Central memory CD8-positive, alpha-beta T cell (primary cell): ENCODE measurements at regions not wholly inside any gene's neighbourhood (a gene's known extent, or its start where the extent isn't known, plus 50 kb on each side); places are given as distances from the start of the nearest gene placed in this dataset.
"Not testable (repeated sequence)": the region's sequence is repeated elsewhere in the genome, so short reads cannot be mapped to it uniquely, and the experiment has no call there.

Experiments used
- ATAC-seq: fragments of 150-1000 bp; cut with Tn5 transposase; replicated peaks from 2 replicates; pipeline ENCODE4 v1.10.0; 2022; ENCODE audit warnings: mild to moderate bottlenecking, moderate FRiP score, moderate number of reproducible peaks; ENCODE audit not compliant: poor library complexity, severe bottlenecking; ENCODE audit errors: extremely low read depth
- DNase-seq, 2 donors: peaks; one replicate each; pipeline ENCODE4 v3.0.0; 2021; ENCODE audit warnings: low spot score in 2 of 2
- H3K27ac Mint-ChIP-seq: one replicate; pipeline ENCODE4 v1.8.0; 2022; ENCODE audit warnings: low read depth, mild to moderate bottlenecking, moderate library complexity, mixed read lengths
- H3K27me3 Mint-ChIP-seq: one replicate; pipeline ENCODE4 v1.8.0; 2022; ENCODE audit warnings: mixed read lengths
- H3K36me3 Mint-ChIP-seq: one replicate; pipeline ENCODE4 v1.8.0; 2022; ENCODE audit warnings: mild to moderate bottlenecking, moderate library complexity, mixed read lengths; ENCODE audit not compliant: insufficient read depth
- H3K4me1 Mint-ChIP-seq: one replicate; pipeline ENCODE4 v1.8.0; 2022; ENCODE audit warnings: mixed read lengths
- H3K4me3 Mint-ChIP-seq: one replicate; pipeline ENCODE4 v1.8.0; 2022; ENCODE audit warnings: mild to moderate bottlenecking, moderate library complexity, mixed read lengths
- H3K9me3 Mint-ChIP-seq: one replicate; pipeline ENCODE4 v1.8.0; 2022; ENCODE audit warnings: mixed read lengths

- Mint-ChIP-seq H3K27ac (no peak overlapping the region), H3K36me3 (no peaks in the 10 kb centered on the region), H3K4me1 (peaks cover 40% of the 10 kb centered on the region), H3K27me3 (no peaks in the 10 kb centered on the region), H3K9me3 (no peaks in the 10 kb centered on the region), H3K4me3 (no peak overlapping the region)
- DNase-seq, result no peak
- no peak for ATAC-seq
These were observed 67.3 kb upstream of the E2F3 start for GRCh38 chr6:20334334-20334733.

- ATAC-seq (no peak), DNase-seq (no peak)
- Mint-ChIP-seq H3K4me1 (peaks cover 44% of the 10 kb centered on the region), H3K9me3 (no peaks in the 10 kb centered on the region), H3K27me3 (no peaks in the 10 kb centered on the region), H3K36me3 (no peaks in the 10 kb centered on the region), H3K4me3 (no peak overlapping the region), H3K27ac (no peak overlapping the region)
These were observed 66.7 kb upstream of the E2F3 start for GRCh38 chr6:20334962-20335361.

GRCh38 chr6:20335872-20336271 lies 65.8 kb upstream of the E2F3 start:
- Mint-ChIP-seq H3K4me3 (peak overlapping the region; percentile 74), H3K36me3 (no peaks in the 10 kb centered on the region), H3K27me3 (no peaks in the 10 kb centered on the region), H3K27ac (peak overlapping the region; percentile 80), H3K4me1 (peaks cover 47% of the 10 kb centered on the region), H3K9me3 (no peaks in the 10 kb centered on the region)
- ATAC-seq, result peak; percentile 73
- no peak for DNase-seq

GRCh38 chr6:20338156-20338555 lies 63.5 kb upstream of the E2F3 start:
- ATAC-seq, result no peak
- Mint-ChIP-seq H3K9me3 (no peaks in the 10 kb centered on the region), H3K27ac (no peak overlapping the region), H3K4me1 (peaks cover 49% of the 10 kb centered on the region), H3K36me3 (no peaks in the 10 kb centered on the region), H3K27me3 (no peaks in the 10 kb centered on the region), H3K4me3 (no peak overlapping the region)
- DNase-seq, result no peak

- Mint-ChIP-seq H3K27ac (no peak overlapping the region), H3K36me3 (no peaks in the 10 kb centered on the region), H3K9me3 (no peaks in the 10 kb centered on the region), H3K4me1 (peaks cover 51% of the 10 kb centered on the region), H3K4me3 (no peak overlapping the region), H3K27me3 (no peaks in the 10 kb centered on the region)
- DNase-seq (no peak), ATAC-seq (no peak)
These were observed 61.4 kb upstream of the E2F3 start for GRCh38 chr6:20340068-20340848.

GRCh38 chr6:20341096-20341495 lies 60.6 kb upstream of the E2F3 start:
- H3K4me1 Mint-ChIP-seq, result peaks cover 43% of the 10 kb centered on the region
- H3K36me3 Mint-ChIP-seq, result no peaks in the 10 kb centered on the region
- no peak overlapping the region for H3K27ac Mint-ChIP-seq
- no peaks in the 10 kb centered on the region for H3K27me3 Mint-ChIP-seq
- ATAC-seq, result no peak
- no peak for DNase-seq
- no peak overlapping the region for H3K4me3 Mint-ChIP-seq
- H3K9me3 Mint-ChIP-seq, result no peaks in the 10 kb centered on the region

- Mint-ChIP-seq H3K4me3 (no peak overlapping the region), H3K27ac (no peak overlapping the region), H3K36me3 (no peaks in the 10 kb centered on the region), H3K9me3 (no peaks in the 10 kb centered on the region), H3K4me1 (peaks cover 39% of the 10 kb centered on the region), H3K27me3 (no peaks in the 10 kb centered on the region)
- ATAC-seq (no peak), DNase-seq (no peak)
These were observed 60.1 kb upstream of the E2F3 start for GRCh38 chr6:20341564-20341963.

GRCh38 chr6:20346948-20347347 lies 54.7 kb upstream of the E2F3 start:
- H3K4me3 Mint-ChIP-seq, H3K36me3 Mint-ChIP-seq, H3K27me3 Mint-ChIP-seq, DNase-seq, H3K9me3 Mint-ChIP-seq, ATAC-seq, H3K27ac Mint-ChIP-seq: not testable (repeated sequence)
- peaks cover 22% of the 10 kb centered on the region for H3K4me1 Mint-ChIP-seq

GRCh38 chr6:20348041-20348440 lies 53.6 kb upstream of the E2F3 start:
- Mint-ChIP-seq H3K9me3 (no peaks in the 10 kb centered on the region), H3K36me3 (peaks cover 3% of the 10 kb centered on the region), H3K4me3 (no peak overlapping the region), H3K27ac (no peak overlapping the region), H3K27me3 (no peaks in the 10 kb centered on the region), H3K4me1 (peaks cover 20% of the 10 kb centered on the region)
- DNase-seq (no peak), ATAC-seq (no peak)

GRCh38 chr6:20349225-20349624 lies 52.5 kb upstream of the E2F3 start:
- DNase-seq, result no peak
- Mint-ChIP-seq H3K9me3 (no peaks in the 10 kb centered on the region), H3K27me3 (no peaks in the 10 kb centered on the region), H3K4me1 (peaks cover 23% of the 10 kb centered on the region), H3K27ac (no peak overlapping the region), H3K4me3 (no peak overlapping the region), H3K36me3 (peaks cover 3% of the 10 kb centered on the region)
- ATAC-seq, result no peak

GRCh38 chr6:20350215-20350614 lies 51.5 kb upstream of the E2F3 start:
- no peak overlapping the region for H3K27ac Mint-ChIP-seq
- no peaks in the 10 kb centered on the region for H3K9me3 Mint-ChIP-seq
- ATAC-seq (no peak), DNase-seq (no peak)
- H3K4me3 Mint-ChIP-seq, result no peak overlapping the region
- peaks cover 3% of the 10 kb centered on the region for H3K36me3 Mint-ChIP-seq
- peaks cover 19% of the 10 kb centered on the region for H3K4me1 Mint-ChIP-seq
- no peaks in the 10 kb centered on the region for H3K27me3 Mint-ChIP-seq

GRCh38 chr6:20351534-20351933 lies 50.1 kb upstream of the E2F3 start:
- Mint-ChIP-seq H3K4me3 (no peak overlapping the region), H3K9me3 (peaks cover 2% of the 10 kb centered on the region), H3K36me3 (peaks cover 3% of the 10 kb centered on the region), H3K4me1 (peaks cover 28% of the 10 kb centered on the region), H3K27me3 (no peaks in the 10 kb centered on the region), H3K27ac (peak overlapping the region; percentile 33)
- ATAC-seq (no peak), DNase-seq (no peak)
